Epithelial cell of proximal tubule (primary cell): ENCODE measurements at regions not wholly inside any gene's neighbourhood (a gene's known extent, or its start where the extent isn't known, plus 50 kb on each side); places are given as distances from the start of the nearest gene placed in this dataset.

Experiments
- DNase-seq: peaks from one replicate; pipeline ENCODE4 v3.0.0-alpha.2; 2011; ENCODE audit warnings: low read depth
- H3K4me3 ChIP-seq: 2 replicates; pipeline ENCODE4 v1.5.1; 2011; ENCODE audit warnings: low read depth, mild to moderate bottlenecking, low read length
- CTCF ChIP-seq: conservative IDR thresholded peaks from 2 replicates; pipeline ENCODE4 v1.5.1; 2012; ENCODE audit warnings: low read depth, mild to moderate bottlenecking, low read length

- H3K4me3 ChIP-seq, result no peak overlapping the region
- DNase-seq, result no peak
- TF ChIP-seq CTCF, result no peak
Measured at GRCh38 chr14:34013721-34014060, 62.8 kb upstream of the EGLN3 start.

GRCh38 chr14:34012978-34013720 is 62.3 kb upstream of the EGLN3 start:
- no peak for DNase-seq
- no peak for TF ChIP-seq CTCF
- H3K4me3 ChIP-seq, result no peak overlapping the region

DNA sequence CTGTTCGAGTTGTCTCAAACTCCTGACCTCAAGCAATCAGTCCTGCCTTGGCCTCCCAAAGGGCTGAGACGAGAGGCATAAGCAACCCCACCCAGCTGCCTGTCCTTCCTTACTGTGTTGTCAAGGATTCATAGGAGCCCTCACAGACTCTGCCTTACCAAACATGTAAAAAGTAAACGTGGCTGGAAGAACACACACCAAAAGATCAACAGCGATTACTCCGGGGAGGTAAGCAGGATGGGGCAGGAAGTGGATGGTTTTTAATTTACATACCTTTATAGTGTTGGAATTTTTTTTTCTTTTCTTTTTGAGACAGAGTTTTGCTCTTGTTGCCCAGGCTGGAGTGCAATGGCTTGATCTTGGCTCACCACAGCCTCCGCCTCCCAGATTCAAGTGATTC is 61.5 kb upstream of the EGLN3 start:
- no peak for DNase-seq
- no peak for TF ChIP-seq CTCF
- H3K4me3 ChIP-seq, result no peak overlapping the region

DNA sequence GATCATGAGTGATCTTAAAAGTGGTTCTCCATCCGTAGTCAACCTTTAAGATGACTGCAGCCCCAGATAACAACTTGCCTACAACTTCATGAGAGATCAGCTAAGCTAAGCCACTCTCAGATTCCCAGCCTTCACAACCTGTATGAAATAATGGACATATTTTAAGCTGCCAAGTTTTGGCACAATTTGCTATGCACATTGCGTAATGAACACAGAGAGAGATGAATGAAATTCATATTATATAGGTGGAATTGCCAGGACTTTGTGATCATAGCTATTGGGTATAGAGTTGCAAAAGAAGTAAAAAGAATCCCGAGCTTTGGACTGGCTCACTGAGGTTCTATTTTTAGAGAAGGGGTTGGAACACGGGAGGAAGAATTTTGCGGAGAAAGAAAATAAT is 59.1 kb upstream of the EGLN3 start:
- no peak overlapping the region for H3K4me3 ChIP-seq
- TF ChIP-seq CTCF, result no peak
- no peak for DNase-seq

DNA sequence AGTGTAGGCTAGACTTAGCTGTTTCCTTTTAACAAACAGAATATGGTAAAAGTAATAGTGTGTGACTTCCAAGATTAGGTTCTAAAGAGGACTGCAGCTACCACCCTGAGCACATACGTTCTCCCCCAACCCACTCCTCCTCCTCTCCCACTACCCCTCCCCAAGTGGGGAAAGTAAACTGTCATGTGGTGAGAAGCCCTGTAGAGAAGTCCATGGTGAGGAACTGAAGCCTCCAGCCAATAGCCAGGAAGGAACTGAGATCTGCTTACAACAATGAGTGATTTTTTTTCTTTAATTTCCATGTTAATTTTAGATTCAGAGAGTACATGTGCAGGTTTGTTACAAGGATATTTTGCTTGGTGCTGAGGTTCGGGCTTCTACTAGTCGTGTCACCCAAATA is 57.0 kb upstream of the EGLN3 start:
- no peak for TF ChIP-seq CTCF
- H3K4me3 ChIP-seq, result no peak overlapping the region
- DNase-seq, result no peak

DNA sequence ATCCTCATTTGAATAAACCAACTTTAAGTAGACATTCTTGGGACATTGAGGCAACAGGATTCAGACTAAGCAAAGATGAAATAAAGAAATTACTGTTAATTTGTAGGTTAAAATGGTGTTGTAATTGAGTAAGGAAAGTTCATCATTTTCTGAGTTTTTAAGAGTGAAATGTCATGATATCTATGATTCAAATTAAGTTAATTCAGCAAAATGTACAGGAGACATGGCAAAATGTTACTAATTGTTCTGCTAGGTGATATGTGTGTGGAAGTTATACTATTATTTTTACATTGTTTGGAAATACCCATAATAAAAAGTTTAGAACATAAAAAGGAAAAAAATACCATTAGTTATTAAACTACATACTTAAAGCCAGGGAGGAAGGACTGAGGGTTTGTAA is 55.0 kb upstream of the EGLN3 start:
- no peak for TF ChIP-seq CTCF
- no peak overlapping the region for H3K4me3 ChIP-seq

DNA sequence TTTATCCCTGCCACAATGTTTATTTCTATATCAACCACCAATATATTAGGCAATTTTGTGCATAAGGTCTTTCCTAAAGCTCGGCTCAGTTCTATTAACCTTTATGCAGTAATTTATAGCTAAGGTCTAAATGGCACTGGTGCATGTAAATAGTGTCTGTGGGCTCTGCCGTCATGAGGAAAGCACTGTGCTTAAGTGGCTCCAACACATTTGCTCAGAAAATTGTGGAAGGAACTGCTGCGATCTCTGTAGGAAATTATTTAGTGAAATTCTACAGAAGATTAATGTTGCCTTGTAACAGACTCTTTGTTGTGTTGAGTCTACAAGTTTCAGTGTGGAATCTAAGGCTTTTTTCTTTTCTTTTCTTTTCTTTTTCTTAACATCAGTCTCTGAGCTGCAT is 54.0 kb upstream of the EGLN3 start:
- no peak for TF ChIP-seq CTCF
- H3K4me3 ChIP-seq, result no peak overlapping the region
- no peak for DNase-seq

More for the DNA sequence above, 55.0 kb upstream of the EGLN3 start:
- DNase-seq, result no peak
